RPMI7951 (cell line): ENCODE measurements at regions not wholly inside any gene's neighbourhood (a gene's known extent, or its start where the extent isn't known, plus 50 kb on each side); places are given as distances from the start of the nearest gene placed in this dataset.
"Not testable (repeated sequence)": the region's sequence is repeated elsewhere in the genome, so short reads cannot be mapped to it uniquely, and the experiment has no call there.

Experiments
- DNase-seq: peaks from one replicate; pipeline ENCODE4 v3.0.0-alpha.2; 2012; ENCODE audit warnings: low read depth

- no peak for DNase-seq
Measured at GRCh38 chr6:97347111-97347510, 64.1 kb upstream of the MMS22L start.

GRCh38 chr6:97361286-97361685, 78.3 kb upstream of the MMS22L start:
- no peak for DNase-seq

DNA sequence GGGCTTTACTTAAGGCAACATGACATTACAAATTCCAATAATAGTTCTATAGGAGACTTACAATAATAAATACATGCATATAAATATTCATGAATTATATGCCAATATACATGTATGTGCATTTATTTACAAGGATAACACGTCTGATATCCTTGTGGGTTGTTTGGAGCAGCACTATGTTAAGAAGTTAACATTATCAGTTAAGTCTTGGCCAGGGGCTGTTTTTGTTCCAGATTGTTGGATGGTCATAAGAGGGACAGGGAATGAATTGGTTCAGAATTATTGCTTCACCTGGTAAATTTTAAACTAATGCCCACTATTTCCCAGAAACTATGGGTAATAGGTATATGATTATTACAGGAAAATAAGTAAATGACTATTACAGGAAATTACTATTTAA, 81.3 kb upstream of the MMS22L start:
- DNase-seq = no peak

GRCh38 chr6:97382071-97382470, 99.1 kb upstream of the MMS22L start:
- DNase-seq = not testable (repeated sequence)

- no peak for DNase-seq
Measured at GRCh38 chr6:97392735-97393134, 109.7 kb upstream of the MMS22L start.

DNA sequence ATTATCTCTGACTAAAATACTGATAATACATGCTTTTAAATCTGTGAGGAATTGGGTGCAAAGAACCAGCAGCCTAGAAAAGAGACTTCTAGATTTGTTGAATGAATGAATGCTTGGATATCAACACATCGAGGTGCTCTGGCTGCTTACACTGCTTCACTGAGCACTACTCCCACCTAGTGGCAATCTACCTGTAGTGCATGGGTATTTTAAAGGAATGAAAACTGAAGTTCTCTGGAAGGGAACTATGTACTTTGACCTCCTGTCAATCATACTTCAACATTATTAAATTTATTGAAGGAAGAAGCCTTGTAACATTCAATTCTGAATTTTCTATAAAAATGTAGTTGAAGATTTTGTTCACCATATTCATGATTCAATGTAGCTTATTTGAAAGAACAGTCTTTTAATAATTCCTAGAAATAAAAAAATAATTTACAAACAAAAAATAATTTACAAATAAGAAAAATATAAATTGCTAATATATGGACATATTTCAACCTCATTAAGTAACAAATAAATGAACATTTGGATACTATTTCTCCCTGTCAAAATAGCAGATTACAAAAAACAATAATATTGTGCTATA, 111.2 kb upstream of the MMS22L start:
- peak; percentile 41 for DNase-seq

- no peak for DNase-seq
Measured at GRCh38 chr6:97396880-97397279, 113.9 kb upstream of the MMS22L start.

- DNase-seq = no peak
Measured at GRCh38 chr6:97399208-97399607, 116.2 kb upstream of the MMS22L start.

- no peak for DNase-seq
Measured at GRCh38 chr6:97401533-97401932, 118.5 kb upstream of the MMS22L start.

DNA sequence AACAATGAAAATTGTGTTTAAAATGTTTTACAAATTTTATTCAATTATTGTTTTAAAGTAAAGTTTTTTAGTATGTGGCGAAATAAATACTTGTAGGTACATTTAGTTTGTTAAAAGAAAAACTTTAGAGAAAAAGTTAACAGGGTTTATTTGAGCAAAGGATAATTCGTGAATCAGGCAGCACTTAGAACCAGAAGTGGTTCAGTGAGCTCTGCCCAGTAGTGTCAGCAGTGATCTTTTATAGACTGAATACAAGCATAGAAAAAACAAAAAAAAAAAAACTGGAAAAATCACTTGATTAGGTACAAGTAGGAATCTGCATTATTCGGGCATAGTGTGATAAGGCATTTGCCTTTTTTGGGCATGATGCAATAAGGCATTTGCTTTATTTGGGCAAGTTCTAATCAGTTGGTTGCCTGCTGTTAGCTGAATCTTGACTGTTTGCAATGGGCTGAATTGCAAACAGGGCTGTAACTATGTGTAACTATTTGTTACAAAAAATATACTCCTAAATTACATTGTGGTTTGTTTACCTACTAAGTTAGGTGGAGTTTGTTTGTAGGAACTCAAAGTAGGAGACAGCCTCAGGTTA, 122.9 kb upstream of the MMS22L start:
- DNase-seq = no peak

DNA sequence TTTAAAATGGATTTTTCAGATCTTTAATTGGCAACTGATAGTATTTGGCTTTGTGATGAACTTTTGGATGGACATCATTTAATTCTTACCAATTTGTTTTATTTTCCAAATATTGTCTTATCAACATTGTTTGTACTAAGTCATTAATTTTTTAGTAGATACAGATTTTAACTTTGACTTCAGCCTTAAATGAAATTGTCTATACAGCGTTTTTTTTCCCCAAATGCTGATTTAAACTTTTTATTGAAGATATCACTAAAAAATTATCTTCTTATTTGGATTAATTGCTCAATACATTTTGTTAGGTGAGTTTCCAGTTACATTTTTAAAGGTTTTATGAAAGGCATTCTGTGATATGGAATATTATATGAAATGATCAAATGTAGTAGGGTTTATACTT, 123.6 kb upstream of the MMS22L start:
- DNase-seq = no peak

DNA sequence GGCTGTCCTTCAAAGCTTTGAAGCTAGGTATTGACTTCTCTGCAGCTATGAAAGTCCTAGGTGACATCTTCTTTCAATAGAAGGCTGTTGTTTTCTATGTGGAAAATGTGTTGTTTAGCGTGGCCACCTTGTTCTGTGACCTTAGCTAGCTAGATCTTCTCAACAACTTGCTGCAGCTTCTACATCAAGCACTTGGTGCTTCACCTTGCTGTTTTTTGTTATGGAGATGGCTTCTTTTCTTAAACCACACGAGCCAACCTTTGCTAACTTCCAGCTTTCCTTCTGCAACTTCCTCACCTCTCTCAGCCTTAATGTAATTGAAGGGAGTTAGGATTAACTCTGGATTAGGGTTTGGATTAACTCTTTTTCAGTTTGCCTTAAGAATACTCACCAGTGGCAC, 128.6 kb upstream of the MMS22L start:
- DNase-seq = no peak

DNA sequence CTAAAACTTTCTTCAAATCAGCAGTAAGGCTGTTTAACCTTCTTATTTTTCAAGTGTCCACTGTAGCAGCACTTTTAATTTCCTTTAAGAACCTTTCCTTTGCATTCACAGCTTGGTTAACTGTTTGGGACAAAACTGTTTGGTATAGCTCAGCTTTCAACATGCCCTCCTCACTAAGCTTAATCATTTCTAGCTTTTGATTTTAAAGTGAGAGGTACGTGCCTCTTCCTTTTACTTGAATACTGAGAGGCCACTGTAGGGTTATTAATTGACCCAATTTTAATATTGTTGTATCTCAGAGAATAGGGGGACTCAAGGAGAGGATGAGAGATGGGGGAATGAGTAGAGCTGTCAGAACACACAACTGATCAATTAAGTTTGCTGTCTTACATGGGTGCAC, 129.5 kb upstream of the MMS22L start:
- DNase-seq = no peak

DNA sequence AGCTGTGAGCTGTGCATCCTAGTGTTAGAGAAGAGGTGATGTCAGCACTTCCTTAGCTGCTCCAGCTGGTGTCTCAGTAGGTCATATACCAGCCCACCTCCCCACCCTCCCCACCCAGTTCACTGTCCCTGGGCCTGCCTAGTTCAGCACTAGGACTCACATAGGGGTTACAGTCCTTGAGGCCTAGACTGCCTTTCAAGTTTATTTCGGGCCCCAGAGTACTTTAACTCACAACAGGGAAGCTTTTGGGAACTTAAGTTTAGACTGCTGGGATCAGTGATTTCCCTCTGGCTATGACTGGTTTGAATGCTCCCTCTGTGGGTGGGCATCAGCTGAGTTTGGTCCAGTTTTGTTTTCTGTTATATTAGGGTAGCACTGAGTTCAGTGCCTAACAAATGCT, 139.2 kb upstream of the MMS22L start:
- DNase-seq = no peak

DNA sequence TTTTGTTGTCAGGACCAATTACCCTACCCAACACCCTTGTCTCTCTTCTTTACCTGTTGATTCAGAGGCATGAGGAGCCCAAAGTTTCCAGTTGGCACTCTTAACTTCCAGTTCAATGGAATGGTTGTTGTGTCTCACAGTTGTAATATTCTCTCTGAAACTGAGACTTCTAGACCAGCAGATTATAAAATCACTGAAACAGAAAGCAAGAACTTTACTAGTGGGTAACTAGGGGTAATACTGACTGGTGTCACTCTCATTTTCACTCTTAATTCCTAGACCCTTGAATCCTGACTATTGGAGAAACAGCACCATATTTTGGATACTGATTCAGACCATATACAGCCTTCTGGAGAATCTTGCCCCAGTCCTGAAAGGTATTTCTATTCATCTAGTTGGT, 140.2 kb upstream of the MMS22L start:
- DNase-seq = no peak

- no peak for DNase-seq
Measured at GRCh38 chr6:97427648-97428047, 144.6 kb upstream of the MMS22L start.

DNA sequence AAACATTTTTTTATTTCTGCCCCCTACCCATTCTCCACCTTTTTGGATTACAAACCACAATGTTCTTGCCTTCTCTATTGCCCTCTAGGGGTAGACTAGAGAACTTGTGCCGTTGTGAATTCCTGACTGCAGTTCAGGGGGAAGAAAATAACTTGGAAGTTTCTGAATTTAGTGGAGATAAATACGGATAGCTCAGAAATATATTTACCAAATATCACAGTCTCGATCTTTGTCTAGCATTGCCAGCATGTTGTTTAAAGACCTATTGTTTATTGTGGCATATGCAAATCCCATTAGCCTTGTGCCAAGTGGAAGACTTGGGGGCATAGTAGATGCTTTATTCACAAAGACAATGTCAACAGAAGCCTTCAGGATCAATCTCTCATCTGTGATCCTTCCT, 154.1 kb upstream of the MMS22L start:
- peak; percentile 2 for DNase-seq

GRCh38 chr6:97438011-97438671, 155.1 kb upstream of the MMS22L start:
- DNase-seq = no peak

- peak; percentile 26 for DNase-seq
Measured at GRCh38 chr6:97440590-97441176, 157.7 kb upstream of the MMS22L start.

DNA sequence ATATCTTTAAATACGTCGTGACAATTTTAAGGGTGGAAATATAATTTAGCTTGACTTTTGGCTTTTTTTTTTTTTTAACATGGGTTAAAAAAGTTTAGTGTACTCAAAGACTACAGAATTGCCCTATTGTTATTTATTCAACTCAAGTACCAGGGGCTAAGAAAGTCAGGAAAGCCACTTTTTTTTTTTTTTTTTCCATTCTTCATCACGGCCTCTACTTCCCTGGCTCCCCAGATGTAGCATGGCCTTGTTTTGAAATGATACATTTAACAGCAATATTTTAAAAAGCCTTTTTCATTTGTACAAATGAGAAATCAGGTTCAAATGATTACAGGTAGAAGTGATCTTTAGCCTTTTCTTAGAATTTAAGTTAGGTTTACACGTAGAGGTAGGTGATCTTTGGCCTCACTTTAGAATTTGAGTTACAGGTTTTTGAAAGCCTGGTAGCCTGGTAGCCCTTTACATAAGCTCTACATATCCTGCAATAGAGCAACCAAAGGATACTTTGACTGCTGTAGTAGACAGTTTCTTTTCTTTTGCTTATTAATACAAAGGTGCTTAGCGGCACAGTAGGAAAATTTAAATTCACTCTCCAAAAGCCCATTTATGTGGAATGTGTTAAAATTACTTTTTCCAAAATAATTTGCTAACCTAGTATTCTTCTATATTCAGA, 160.5 kb upstream of the MMS22L start:
- DNase-seq = no peak

GRCh38 chr6:97445407-97445806, 162.4 kb upstream of the MMS22L start:
- DNase-seq = no peak

DNA sequence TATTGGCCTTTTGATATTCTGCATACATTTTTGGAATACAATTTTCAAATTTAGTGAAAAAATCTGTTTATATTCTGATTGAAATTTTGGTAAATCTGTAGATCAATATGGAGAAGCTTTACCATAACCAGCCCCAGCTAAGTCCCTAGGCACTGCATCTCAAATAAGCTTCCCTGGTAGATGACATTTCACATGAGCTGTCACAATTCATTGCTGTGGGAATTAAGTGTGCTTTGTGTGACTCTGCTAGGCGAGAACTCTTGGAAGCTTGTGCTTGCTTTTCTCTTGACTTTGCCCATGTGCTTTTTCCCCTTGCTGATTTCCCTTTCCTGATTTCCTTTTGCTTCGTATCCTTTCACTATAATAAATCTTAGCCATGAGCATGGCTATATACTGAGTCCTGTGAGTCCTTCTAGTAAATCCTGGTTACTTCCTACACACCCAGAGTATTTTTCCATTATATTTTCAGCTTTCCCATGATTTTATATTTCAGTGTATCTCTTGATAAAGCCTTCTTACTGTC, 166.5 kb upstream of the MMS22L start:
- DNase-seq = no peak
